ENCODE measurements at regions not wholly inside any gene's neighbourhood (a gene's known extent, or its start where the extent isn't known, plus 50 kb on each side); places are given as distances from the start of the nearest gene placed in this dataset.

GRCh38 chr4:163868445-163868844 lies 374.0 kb downstream of the TMA16 start:
- no peak for TF ChIP-seq CTCF (conservative IDR thresholded peaks at IDR 0.05; ENCODE audit: low read depth, low read length)
- DNase-seq (ENCODE audit: low read depth): no peak

GRCh38 chr4:163871078-163871477 lies 376.6 kb downstream of the TMA16 start:
- no peak for DNase-seq (ENCODE audit: low read depth)
- H3K4me3 ChIP-seq (ENCODE audit: low read depth, low read length): no peak overlapping the region
- TF ChIP-seq CTCF (conservative IDR thresholded peaks at IDR 0.05; ENCODE audit: low read depth, low read length): no peak

More at GRCh38 chr4:163868445-163868844, 374.0 kb downstream of the TMA16 start:
- no peak overlapping the region for H3K4me3 ChIP-seq (ENCODE audit: low read depth, low read length)

- no peak for TF ChIP-seq CTCF (conservative IDR thresholded peaks at IDR 0.05; ENCODE audit: low read depth, low read length)
- no peak overlapping the region for H3K4me3 ChIP-seq (ENCODE audit: low read depth, low read length)
- DNase-seq (ENCODE audit: low read depth): no peak
Observed at GRCh38 chr4:163875327-163875726, 380.8 kb downstream of the TMA16 start.

GRCh38 chr4:163878336-163879121 lies 384.0 kb downstream of the TMA16 start:
- H3K4me3 ChIP-seq (ENCODE audit: low read depth, low read length): no peak overlapping the region
- no peak for TF ChIP-seq CTCF (conservative IDR thresholded peaks at IDR 0.05; ENCODE audit: low read depth, low read length)
- DNase-seq (ENCODE audit: low read depth): no peak

- DNase-seq (ENCODE audit: low read depth): no peak
- TF ChIP-seq CTCF (conservative IDR thresholded peaks at IDR 0.05; ENCODE audit: low read depth, low read length): no peak
Observed at GRCh38 chr4:163892417-163892816, 397.9 kb downstream of the TMA16 start.

GRCh38 chr4:163895378-163896005 lies 401.0 kb downstream of the TMA16 start:
- H3K4me3 ChIP-seq (ENCODE audit: low read depth, low read length): no peak overlapping the region
- DNase-seq (ENCODE audit: low read depth): no peak
- TF ChIP-seq CTCF (conservative IDR thresholded peaks at IDR 0.05; ENCODE audit: low read depth, low read length): no peak

More at GRCh38 chr4:163892417-163892816, 397.9 kb downstream of the TMA16 start:
- H3K4me3 ChIP-seq (ENCODE audit: low read depth, low read length): no peak overlapping the region
